Activated naive CD4-positive, alpha-beta T cell treated with anti-CD3 and anti-CD28 coated beads, Interleukin-2, amount 50 U/mL, for 16 hours (primary cell): ENCODE measurements at regions not wholly inside any gene's neighbourhood (a gene's known extent, or its start where the extent isn't known, plus 50 kb on each side); places are given as distances from the start of the nearest gene placed in this dataset.
"Not testable (repeated sequence)": the region's sequence is repeated elsewhere in the genome, so short reads cannot be mapped to it uniquely, and the experiment has no call there.

Experiments used
- DNase-seq: peaks from one replicate; pipeline ENCODE4 v3.0.0-alpha.2; 2020

- DNase-seq = no peak
These were observed 72.1 kb upstream of the EPB41L1 start for GRCh38 chr20:36082315-36082915.

DNA sequence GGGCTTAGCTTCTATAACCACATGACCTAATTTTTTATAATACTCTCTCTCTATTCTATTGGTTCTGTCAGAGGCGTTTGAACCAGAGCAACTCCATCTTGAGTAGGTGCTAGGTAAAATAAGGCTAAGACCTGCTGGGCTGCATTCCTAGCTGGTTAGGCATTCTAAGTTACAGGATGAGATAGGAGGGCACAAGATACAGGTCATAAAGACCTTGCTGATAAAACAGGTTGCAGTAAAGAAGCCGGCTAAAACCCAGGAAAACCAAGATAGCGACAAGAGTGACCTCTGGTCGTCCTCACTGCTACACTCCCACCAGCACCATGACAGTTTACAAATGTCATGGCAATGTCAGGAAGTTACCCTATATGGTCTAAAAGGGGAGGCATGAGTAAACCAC, 71.3 kb upstream of the EPB41L1 start:
- DNase-seq = not testable (repeated sequence)

DNA sequence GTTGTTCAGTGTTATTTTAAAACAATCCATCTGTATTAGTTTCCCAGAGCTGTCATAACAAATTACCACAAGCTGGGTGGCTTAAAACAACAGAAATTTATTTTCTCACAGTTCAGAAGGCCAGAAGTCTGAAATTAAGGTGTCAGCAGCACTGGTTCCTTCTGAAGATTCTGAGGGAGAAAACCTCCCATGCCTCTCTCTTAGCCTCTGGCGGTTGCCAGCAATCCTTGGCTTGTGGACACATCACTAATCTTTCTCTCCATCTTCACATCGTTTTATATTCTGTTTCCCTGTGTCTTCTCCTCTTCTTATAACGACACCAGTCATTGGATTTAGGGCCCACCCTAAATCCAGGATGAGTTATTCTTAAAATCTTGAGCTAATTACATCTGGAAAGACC, 70.2 kb upstream of the EPB41L1 start:
- no peak for DNase-seq

GRCh38 chr20:36084897-36085613, 69.5 kb upstream of the EPB41L1 start:
- no peak for DNase-seq

DNA sequence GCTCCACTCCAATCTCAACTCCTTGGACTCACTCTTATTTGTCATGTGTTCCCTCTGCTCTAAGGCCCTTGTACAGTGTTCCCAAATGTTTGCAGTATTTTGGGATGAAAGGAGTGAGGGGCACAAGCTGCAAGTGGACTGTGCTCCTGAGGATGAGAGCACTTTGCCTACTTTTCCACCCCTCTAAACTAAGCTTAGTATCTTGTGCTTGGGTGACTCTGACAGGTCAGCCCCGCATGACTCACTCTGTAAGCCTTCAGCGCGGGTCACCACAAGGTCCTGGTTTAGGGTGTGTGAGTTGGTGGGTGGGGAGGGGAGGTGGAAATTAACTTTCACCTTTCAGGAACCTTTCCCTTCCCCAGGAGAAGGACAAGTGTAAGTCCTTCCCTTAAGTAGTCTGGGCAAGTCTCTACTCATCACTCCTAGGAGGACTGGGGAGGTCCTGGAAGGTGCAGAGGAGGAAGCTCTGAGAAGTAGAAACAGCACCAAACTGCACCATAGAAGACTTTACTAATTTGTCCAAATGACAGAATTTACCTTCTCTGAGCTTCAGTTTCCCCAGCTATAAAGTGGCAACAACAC, 68.8 kb upstream of the EPB41L1 start:
- no peak for DNase-seq

DNA sequence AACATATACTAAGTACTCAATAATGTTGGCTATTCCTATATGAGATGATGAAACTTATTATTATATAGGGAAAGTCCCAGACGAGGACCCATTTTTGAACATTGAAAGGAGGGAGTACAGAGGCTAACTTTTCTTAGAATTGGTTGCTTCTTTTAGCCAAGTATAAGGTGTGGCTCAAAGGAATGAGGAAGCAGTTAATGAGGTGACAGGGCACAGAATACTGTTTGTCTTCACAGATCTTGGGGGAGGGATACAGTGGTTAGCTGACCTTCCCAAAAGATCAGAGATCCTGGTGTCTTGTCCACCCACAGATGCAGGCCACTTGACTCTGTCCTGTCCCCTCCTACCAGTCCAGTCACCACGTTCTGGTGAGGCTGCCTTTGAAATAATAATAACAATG, 67.8 kb upstream of the EPB41L1 start:
- no peak for DNase-seq

DNA sequence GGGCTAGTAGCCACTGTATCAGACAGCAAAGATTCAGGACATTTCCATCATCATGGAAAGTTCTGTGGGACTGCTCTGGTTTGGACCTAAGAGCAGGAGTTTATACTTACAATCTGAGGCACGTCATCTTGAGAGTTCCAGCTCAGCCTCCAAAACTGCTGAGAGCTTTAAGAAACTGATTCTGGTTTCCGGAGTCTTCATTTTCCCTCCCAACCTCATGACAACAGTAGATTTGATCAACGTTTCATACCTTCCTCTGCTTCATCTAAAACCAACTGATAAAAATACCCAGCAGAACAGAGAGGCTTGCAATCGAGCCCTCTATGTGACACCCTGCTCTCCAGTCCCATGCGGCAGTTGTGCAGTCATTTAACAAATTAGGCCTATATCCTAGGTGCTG, 64.3 kb upstream of the EPB41L1 start:
- no peak for DNase-seq

- peak; percentile 11 for DNase-seq
These were observed 62.8 kb upstream of the EPB41L1 start for GRCh38 chr20:36091561-36092397.

GRCh38 chr20:36092398-36093024, 62.0 kb upstream of the EPB41L1 start:
- DNase-seq = peak; percentile 20

GRCh38 chr20:36093025-36093803, 61.3 kb upstream of the EPB41L1 start:
- DNase-seq = peak; percentile 62

- no peak for DNase-seq
These were observed 60.8 kb upstream of the EPB41L1 start for GRCh38 chr20:36093804-36094145.

GRCh38 chr20:36094497-36094896, 60.0 kb upstream of the EPB41L1 start:
- no peak for DNase-seq

DNA sequence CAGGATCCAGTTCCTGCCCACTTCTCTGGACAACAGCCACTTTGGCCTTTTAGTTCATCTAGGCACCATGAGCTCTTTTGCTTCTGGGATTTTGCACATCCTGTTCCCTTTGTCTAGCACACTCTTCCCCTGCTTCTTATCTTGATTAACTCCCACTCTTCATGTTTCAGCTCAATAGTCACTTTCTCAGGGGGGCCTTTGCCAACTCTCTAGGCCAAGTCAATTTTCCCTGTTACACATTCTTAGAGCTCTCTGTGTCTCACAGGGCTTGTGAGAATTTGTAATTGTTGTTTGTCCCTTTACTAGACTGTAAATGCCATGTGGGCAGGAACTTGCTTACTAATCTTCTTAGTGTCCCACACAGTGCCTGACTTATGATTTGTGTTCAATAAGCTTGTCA, 58.1 kb upstream of the EPB41L1 start:
- no peak for DNase-seq

- DNase-seq = no peak
These were observed 57.0 kb upstream of the EPB41L1 start for GRCh38 chr20:36097337-36098151.

DNA sequence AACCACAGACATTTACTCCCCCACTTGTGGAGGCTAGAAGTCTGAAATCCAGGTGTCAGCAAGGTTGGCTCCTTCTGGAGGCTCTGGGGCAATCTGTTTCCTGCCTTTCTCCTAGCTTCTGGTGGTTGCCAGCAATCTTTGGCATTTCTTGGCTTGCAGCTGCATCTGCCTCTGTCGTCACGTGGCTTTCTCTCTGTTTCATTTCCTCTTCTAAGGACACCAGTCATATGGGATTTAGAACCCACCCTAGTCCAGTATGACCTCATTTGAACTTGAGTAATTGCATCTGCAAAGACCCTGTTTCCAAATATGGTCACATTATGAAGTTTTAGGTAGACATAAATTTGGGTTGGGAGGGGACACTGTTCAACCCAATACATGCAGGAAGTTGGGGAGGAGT, 56.2 kb upstream of the EPB41L1 start:
- no peak for DNase-seq

DNA sequence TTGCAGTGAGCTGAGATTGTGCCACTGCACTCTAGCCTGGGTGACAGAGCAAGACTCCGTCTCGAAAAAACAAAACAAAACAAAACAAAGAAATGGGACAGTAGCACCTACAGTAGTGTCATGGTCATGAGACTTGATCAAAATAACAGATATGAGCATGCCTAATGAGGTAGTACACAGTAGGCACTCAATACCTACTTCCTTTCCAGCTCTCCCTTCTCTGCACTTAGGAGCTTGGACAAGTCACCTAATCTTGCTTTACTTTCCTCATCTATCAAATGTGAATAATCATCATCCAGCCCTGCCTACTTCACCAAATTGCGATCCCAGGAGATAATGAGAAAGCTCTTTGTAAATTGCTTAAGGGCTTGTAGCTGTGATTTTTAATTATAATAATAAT, 55.4 kb upstream of the EPB41L1 start:
- no peak for DNase-seq

- no peak for DNase-seq
These were observed 53.3 kb upstream of the EPB41L1 start for GRCh38 chr20:36101192-36101591.

DNA sequence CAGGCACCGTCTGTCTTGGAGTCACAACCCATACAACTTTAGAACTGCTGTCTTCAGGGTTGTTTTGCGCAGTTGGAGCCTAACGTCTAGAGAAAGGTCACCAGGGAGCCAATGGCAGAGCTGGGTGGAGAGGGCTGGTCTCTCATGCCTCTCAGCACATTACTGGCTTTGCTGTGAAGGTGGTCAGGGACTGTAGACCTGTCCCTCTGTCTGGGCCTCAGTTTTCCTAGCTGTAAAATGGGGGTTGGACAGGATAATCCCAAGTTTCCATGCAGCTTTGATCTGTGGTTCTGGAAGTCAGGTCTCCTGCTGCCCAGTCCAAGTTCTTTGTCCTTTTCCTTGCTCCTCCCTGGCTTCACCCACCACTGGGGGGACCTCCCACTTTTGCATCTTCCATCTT, 52.2 kb upstream of the EPB41L1 start:
- DNase-seq = no peak

DNA sequence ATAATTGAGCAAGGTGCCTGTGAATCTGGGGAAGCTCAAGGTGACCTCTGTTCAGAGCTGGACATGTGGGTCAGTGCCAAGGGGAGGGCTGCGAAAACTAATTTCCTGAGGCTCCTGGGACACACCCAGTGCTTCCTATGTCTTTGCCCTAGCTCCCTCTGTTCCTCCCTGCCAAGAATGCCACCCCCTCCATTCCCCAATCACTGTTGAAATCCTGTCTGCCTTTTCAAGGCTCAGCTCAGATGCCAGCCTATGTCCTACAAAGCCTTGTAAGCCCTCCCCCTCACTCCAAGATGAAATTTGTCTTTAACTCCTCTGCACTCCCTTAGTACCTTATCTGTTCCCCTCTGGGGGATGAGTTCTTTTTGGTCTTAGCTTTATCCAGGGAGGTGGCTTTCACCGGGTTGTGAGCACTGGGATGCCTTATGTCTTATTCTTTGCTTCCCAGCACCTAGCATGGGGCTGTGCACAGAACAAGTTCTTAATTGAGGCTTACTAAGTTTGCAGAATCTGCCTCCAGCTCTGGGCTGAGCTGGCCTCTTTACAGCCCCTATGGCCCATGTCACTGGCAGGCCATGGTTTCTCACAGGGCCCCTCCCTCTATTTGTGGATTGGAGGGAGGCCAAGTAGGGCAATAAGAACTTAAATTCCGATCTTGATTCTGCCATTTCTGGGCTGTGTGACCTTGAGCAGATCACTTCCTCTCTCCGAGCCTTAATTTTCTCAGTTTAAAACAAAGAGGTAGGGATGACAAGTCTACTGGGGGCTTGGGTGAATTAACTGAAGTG, 51.5 kb upstream of the EPB41L1 start:
- DNase-seq = no peak

- no peak for DNase-seq
These were observed 50.3 kb upstream of the EPB41L1 start for GRCh38 chr20:36104244-36104643.
